H9 (cell line): ENCODE measurements at regions not wholly inside any gene's neighbourhood (a gene's known extent, or its start where the extent isn't known, plus 50 kb on each side); places are given as distances from the start of the nearest gene placed in this dataset.

Experiments used
- DNase-seq: peaks from one replicate; pipeline ENCODE4 v3.0.0-alpha.2; 2017
- H2AFZ ChIP-seq: one replicate; pipeline ENCODE4 v1.6.1; 2013; ENCODE audit warnings: mild to moderate bottlenecking, low read length, control low read depth, moderate library complexity
- H2AK5ac ChIP-seq: 2 replicates; pipeline ENCODE4 v1.6.1; 2013; ENCODE audit warnings: low read length, control low read depth, mixed read lengths; ENCODE audit not compliant: insufficient read length
- H2BK120ac ChIP-seq: one replicate; pipeline ENCODE4 v1.6.1; 2013; ENCODE audit warnings: low read depth, mild to moderate bottlenecking, low read length, control low read depth, inconsistent platforms; ENCODE audit not compliant: poor library complexity, severe bottlenecking
- H2BK12ac ChIP-seq: 2 replicates; pipeline ENCODE4 v1.6.1; 2013; ENCODE audit warnings: low read length, control low read depth, mixed read lengths, low read depth; ENCODE audit not compliant: insufficient read length
- H2BK15ac ChIP-seq: 2 replicates; pipeline ENCODE4 v1.6.1; 2013; ENCODE audit warnings: low read depth, low read length, control low read depth
- H2BK20ac ChIP-seq: one replicate; pipeline ENCODE4 v1.6.1; 2013; ENCODE audit warnings: low read depth, mild to moderate bottlenecking, low read length, control low read depth, inconsistent platforms; ENCODE audit not compliant: poor library complexity, severe bottlenecking
- H2BK5ac ChIP-seq: 2 replicates; pipeline ENCODE4 v1.6.1; 2013; ENCODE audit warnings: low read length, control low read depth, mixed read lengths; ENCODE audit not compliant: insufficient read length
- H3K14ac ChIP-seq: 2 replicates; pipeline ENCODE4 v1.6.1; 2013; ENCODE audit warnings: low read length, control low read depth; ENCODE audit not compliant: insufficient read depth
- H3K18ac ChIP-seq: 2 replicates; pipeline ENCODE4 v1.6.1; 2013; ENCODE audit warnings: low read depth, mild to moderate bottlenecking, mixed read lengths, low read length, control low read depth; ENCODE audit not compliant: insufficient read length
- H3K23ac ChIP-seq: 2 replicates; pipeline ENCODE4 v1.6.1; 2013; ENCODE audit warnings: low read length, control low read depth, mixed read lengths, low read depth; ENCODE audit not compliant: insufficient read length
- H3K23me2 ChIP-seq: 2 replicates; pipeline ENCODE4 v1.6.1; 2013; ENCODE audit warnings: low read depth, mild to moderate bottlenecking, mixed read lengths, low read length, control low read depth; ENCODE audit not compliant: insufficient read length, poor library complexity, severe bottlenecking
- H3K27ac ChIP-seq: 2 replicates; pipeline ENCODE4 v1.5.1; 2013; ENCODE audit warnings: low read length, control low read depth, mixed read lengths, low read depth; ENCODE audit not compliant: insufficient read length
- H3K27me3 ChIP-seq: 2 replicates; pipeline ENCODE4 v1.6.1; 2013; ENCODE audit warnings: low read length, control low read depth, inconsistent platforms; ENCODE audit not compliant: insufficient read depth
- H3K4ac ChIP-seq: 2 replicates; pipeline ENCODE4 v1.6.1; 2013; ENCODE audit warnings: low read depth, mild to moderate bottlenecking, control low read depth, inconsistent platforms, low read length, moderate library complexity
- H3K4me1 ChIP-seq: 2 replicates; pipeline ENCODE4 v1.6.1; 2013; ENCODE audit warnings: low read length, control low read depth, inconsistent platforms; ENCODE audit not compliant: insufficient read depth
- H3K4me2 ChIP-seq: 2 replicates; pipeline ENCODE4 v1.6.1; 2013; ENCODE audit warnings: low read length, control low read depth, mixed read lengths; ENCODE audit not compliant: insufficient read length, insufficient read depth
- H3K56ac ChIP-seq: 2 replicates; pipeline ENCODE4 v1.6.1; 2013; ENCODE audit warnings: low read depth, mild to moderate bottlenecking, mixed read lengths, low read length, control low read depth; ENCODE audit not compliant: insufficient read length
- H3K79me1 ChIP-seq: 2 replicates; pipeline ENCODE4 v1.6.1; 2013; ENCODE audit warnings: low read depth, mild to moderate bottlenecking, moderate library complexity, low read length, control low read depth, inconsistent platforms; ENCODE audit not compliant: insufficient read depth, poor library complexity, severe bottlenecking
- H3K79me2 ChIP-seq: 2 replicates; pipeline ENCODE4 v1.6.1; 2013; ENCODE audit warnings: low read length, control low read depth, inconsistent platforms; ENCODE audit not compliant: insufficient read depth
- H3K9ac ChIP-seq: 2 replicates; pipeline ENCODE4 v1.6.1; 2013; ENCODE audit warnings: low read length, control low read depth, mixed read lengths; ENCODE audit not compliant: insufficient read length; ENCODE audit errors: extremely low read depth
- H3K9me3 ChIP-seq: one replicate; pipeline ENCODE4 v1.6.1; 2013; ENCODE audit warnings: low read depth, low read length, inconsistent platforms; ENCODE audit not compliant: control insufficient read depth
- H3T11ph ChIP-seq: one replicate; pipeline ENCODE4 v1.6.1; 2013; ENCODE audit warnings: mild to moderate bottlenecking, low read length, control low read depth, inconsistent platforms
- H4K20me1 ChIP-seq: one replicate; pipeline ENCODE4 v1.6.1; 2013; ENCODE audit not compliant: control insufficient read depth, insufficient read length, insufficient read depth
- H4K5ac ChIP-seq: 2 replicates; pipeline ENCODE4 v1.6.1; 2013; ENCODE audit warnings: low read depth, mild to moderate bottlenecking, mixed read lengths, low read length, control low read depth; ENCODE audit not compliant: insufficient read length
- H4K8ac ChIP-seq: replicated peaks from 2 replicates; pipeline ENCODE4 v1.6.1; 2013; ENCODE audit warnings: low read length, control low read depth, mixed read lengths, low read depth; ENCODE audit not compliant: insufficient read length
- H4K91ac ChIP-seq: 2 replicates; pipeline ENCODE4 v1.6.1; 2013; ENCODE audit warnings: low read depth, mild to moderate bottlenecking, moderate library complexity, mixed read lengths, low read length, control low read depth; ENCODE audit not compliant: insufficient read length
- H3K27ac Mint-ChIP-seq, 3 experiments: 2 replicates in 2 of 3; 3 replicates in 1 of 3; pipeline ENCODE4 v1.8.0; 2020 to 2021; ENCODE audit warnings: mixed read lengths in 3 of 3, mild to moderate bottlenecking in 1 of 3, moderate library complexity in 1 of 3
- H3K27me3 Mint-ChIP-seq: 2 replicates; pipeline ENCODE4 v1.8.0; 2021; ENCODE audit warnings: low read depth, mild to moderate bottlenecking, moderate library complexity, mixed read lengths
- H3K36me3 Mint-ChIP-seq, 3 experiments: 2 replicates in 2 of 3; 3 replicates in 1 of 3; pipeline ENCODE4 v1.8.0; 2020 to 2021; ENCODE audit warnings: low read depth in 3 of 3, mixed read lengths in 3 of 3; ENCODE audit not compliant: insufficient read depth in 1 of 3
- H3K4me1 Mint-ChIP-seq, 2 experiments: 2 replicates each; pipeline ENCODE4 v1.8.0; 2020; ENCODE audit warnings: mixed read lengths in 2 of 2
- H3K4me3 Mint-ChIP-seq, 2 experiments: 2 replicates in 1 of 2; 3 replicates in 1 of 2; pipeline ENCODE4 v1.8.0; 2020 to 2021; ENCODE audit warnings: mild to moderate bottlenecking in 2 of 2, mixed read lengths in 2 of 2, moderate library complexity in 1 of 2
- H3K9me3 Mint-ChIP-seq, 2 experiments: 2 replicates in 1 of 2; 3 replicates in 1 of 2; pipeline ENCODE4 v1.8.0; 2020; ENCODE audit warnings: mild to moderate bottlenecking in 2 of 2, mixed read lengths in 2 of 2, moderate library complexity in 1 of 2
- CTCF ChIP-seq: fragments of 200-600 bp; sonication (generic); conservative IDR thresholded peaks from 3 replicates; pipeline ENCODE4 v1.8.0; 2021; ENCODE audit warnings: antibody characterized with exemption, mild to moderate bottlenecking
- WGBS: extraction: QIAGEN DNeasy Blood & Tissue Kit; methylation state at CpG from one replicate; pipeline ENCODE4 v1.1.7; 2013; ENCODE audit warnings: missing lambda C conversion rate, low lambda C conversion rate, mixed read lengths; ENCODE audit not compliant: insufficient read length; ENCODE audit errors: extremely low coverage; 5-methylcytosine and 5-hydroxymethylcytosine counted together

GRCh38 chr1:208431721-208432120 is 187.5 kb upstream of the PLXNA2 start:
- H4K5ac ChIP-seq, result no peak overlapping the region
- no peaks in the 10 kb centered on the region for H4K20me1 ChIP-seq
- H3K9me3 ChIP-seq, result no peaks in the 10 kb centered on the region
- no CpG with 5 or more reads among the region's 3 CpGs for WGBS
- Mint-ChIP-seq H3K9me3 (no peaks in the 10 kb centered on the region; a peak in 1 of 5 replicates), H3K27ac (no peak overlapping the region), H3K4me3 (no peak overlapping the region), H3K36me3 (no peaks in the 10 kb centered on the region), H3K4me1 (peaks cover 27 to 35% of the 10 kb centered on the region in 2 experiments), H3K27me3 (no peaks in the 10 kb centered on the region)
- H3K18ac ChIP-seq, result no peak overlapping the region
- H4K91ac ChIP-seq, result no peak overlapping the region
- no peak overlapping the region for H3K4me2 ChIP-seq
- H2AFZ ChIP-seq, result no peak overlapping the region
- H2BK120ac ChIP-seq, result no peak overlapping the region
- no peaks in the 10 kb centered on the region for H3K27me3 ChIP-seq
- no peak overlapping the region for H3K14ac ChIP-seq
- H3K56ac ChIP-seq, result no peak overlapping the region
- no peak overlapping the region for H2AK5ac ChIP-seq
- DNase-seq, result no peak
- H3K4ac ChIP-seq, result no peak overlapping the region
- no peak overlapping the region for H2BK12ac ChIP-seq
- no peak for TF ChIP-seq CTCF
- H4K8ac ChIP-seq, result no peak overlapping the region
- no peak overlapping the region for H2BK20ac ChIP-seq
- H3K27ac ChIP-seq, result no peak overlapping the region
- H3K23me2 ChIP-seq, result no peaks in the 10 kb centered on the region
- H3K9ac ChIP-seq, result no peak overlapping the region
- no peak overlapping the region for H3K23ac ChIP-seq
- H3K79me1 ChIP-seq, result no peaks in the 10 kb centered on the region
- no peak overlapping the region for H3T11ph ChIP-seq
- H2BK5ac ChIP-seq, result no peak overlapping the region
- no peak overlapping the region for H2BK15ac ChIP-seq
- peaks cover 8% of the 10 kb centered on the region for H3K4me1 ChIP-seq
- H3K79me2 ChIP-seq, result no peaks in the 10 kb centered on the region
